Neural cell (in vitro differentiated cells): ENCODE measurements at regions not wholly inside any gene's neighbourhood (a gene's known extent, or its start where the extent isn't known, plus 50 kb on each side); places are given as distances from the start of the nearest gene placed in this dataset.

Experiments used
- H2AFZ ChIP-seq: fragments of 200-600, 300-800 bp; sonication (generic), shearing (Covaris generic); 2 replicates; pipeline ENCODE4 v1.6.0; 2014; ENCODE audit warnings: low read depth, mild to moderate bottlenecking, antibody characterized with exemption, low read length, moderate library complexity
- H3F3A ChIP-seq: fragments of 200-600 bp; shearing (Covaris generic); 2 replicates; pipeline ENCODE4 v1.6.1; 2016; ENCODE audit warnings: mild to moderate bottlenecking, moderate library complexity, mixed read lengths, antibody characterized with exemption, low read length; ENCODE audit not compliant: insufficient read depth, poor library complexity, severe bottlenecking
- H3K27ac ChIP-seq: fragments of 200-600, 300-800 bp; sonication (generic), shearing (Covaris generic); 2 replicates; pipeline ENCODE4 v1.5.1; 2014; ENCODE audit warnings: mild to moderate bottlenecking, low read length, moderate library complexity
- H3K27me3 ChIP-seq: fragments of 300-800, 200-600 bp; sonication (generic), shearing (Covaris generic); 2 replicates; pipeline ENCODE4 v1.6.0; 2014; ENCODE audit warnings: mild to moderate bottlenecking, low read depth, low read length, moderate library complexity; ENCODE audit not compliant: insufficient read depth
- H3K36me3 ChIP-seq: fragments of 300-800, 200-600 bp; sonication (generic), shearing (Covaris generic); 2 replicates; pipeline ENCODE4 v1.5.1; 2014; ENCODE audit warnings: mild to moderate bottlenecking, antibody characterized with exemption, low read length, moderate library complexity; ENCODE audit not compliant: insufficient read depth
- H3K4me2 ChIP-seq: fragments of 300-800, 200-600 bp; sonication (generic), shearing (Covaris generic); 2 replicates; pipeline ENCODE4 v1.6.0; 2014; ENCODE audit warnings: mild to moderate bottlenecking, low read length
- H3K4me3 ChIP-seq: fragments of 300-800, 200-600 bp; sonication (generic), shearing (Covaris generic); 2 replicates; pipeline ENCODE4 v1.5.1; 2014; ENCODE audit warnings: mild to moderate bottlenecking, low read length, moderate library complexity
- H3K79me2 ChIP-seq: fragments of 200-600 bp; shearing (Covaris generic); replicated peaks from 2 replicates; pipeline ENCODE4 v1.6.0; 2014; ENCODE audit warnings: mild to moderate bottlenecking, low read length, moderate library complexity; ENCODE audit not compliant: insufficient read depth
- H3K9ac ChIP-seq: fragments of 300-800, 200-600 bp; sonication (generic), shearing (Covaris generic); 2 replicates; pipeline ENCODE4 v1.6.1; 2016; ENCODE audit warnings: mild to moderate bottlenecking, low read length, mixed read lengths
- H3K9me2 ChIP-seq: fragments of 200-600 bp; shearing (Covaris generic); 2 replicates; pipeline ENCODE4 v1.6.1; 2016; ENCODE audit warnings: mild to moderate bottlenecking, low read length, mixed read lengths; ENCODE audit not compliant: insufficient read depth
- H3K9me3 ChIP-seq: fragments of 200-600, 300-800 bp; sonication (generic), shearing (Covaris generic); 2 replicates; pipeline ENCODE4 v1.6.1; 2016; ENCODE audit warnings: mild to moderate bottlenecking, mixed run types, low read length, moderate library complexity, mixed read lengths
- H4K20me1 ChIP-seq: fragments of 200-600 bp; shearing (Covaris generic); 2 replicates; pipeline ENCODE4 v1.6.1; 2016; ENCODE audit warnings: mild to moderate bottlenecking, mixed run types; ENCODE audit not compliant: insufficient read depth
- EP300 ChIP-seq: fragments of 450-650 bp; conservative IDR thresholded peaks from 2 replicates; pipeline ENCODE4 v1.6.1; 2014; ENCODE audit warnings: antibody characterized with exemption, mild to moderate bottlenecking, moderate library complexity; ENCODE audit not compliant: poor library complexity, severe bottlenecking
- EZH2 ChIP-seq: fragments of 200-600, 300-800 bp; shearing (Covaris generic), sonication (generic); IDR thresholded peaks from 2 replicates; pipeline ENCODE4 v1.6.1; 2014; ENCODE audit warnings: antibody characterized with exemption, low read length, borderline replicate concordance, mild to moderate bottlenecking; ENCODE audit not compliant: insufficient read depth, poor library complexity, severe bottlenecking
- MXI1 ChIP-seq: fragments of 450-650 bp; conservative IDR thresholded peaks from 2 replicates; pipeline ENCODE4 v1.6.1; 2014; ENCODE audit warnings: antibody characterized with exemption, mild to moderate bottlenecking; ENCODE audit not compliant: poor library complexity, severe bottlenecking
- POLR2AphosphoS5 ChIP-seq: IDR thresholded peaks from 2 replicates; pipeline ENCODE4 v1.6.1; 2012
- RAD21 ChIP-seq: fragments of 450-650 bp; conservative IDR thresholded peaks from 2 replicates; pipeline ENCODE4 v1.6.1; 2014; ENCODE audit warnings: antibody characterized with exemption, mild to moderate bottlenecking, moderate library complexity
- SMC3 ChIP-seq: fragments of 450-650 bp; conservative IDR thresholded peaks from 2 replicates; pipeline ENCODE4 v1.6.1; 2014; ENCODE audit warnings: antibody characterized with exemption, mild to moderate bottlenecking, moderate library complexity; ENCODE audit not compliant: poor library complexity
- TAF1 ChIP-seq: IDR thresholded peaks from 2 replicates; pipeline ENCODE4 v1.6.1; 2012; ENCODE audit warnings: low read depth
- TF ChIP-seq, protein P1 (sequence below): fragments of 450-650 bp; IDR thresholded peaks from 2 replicates; pipeline ENCODE4 v1.5.1; 2014; ENCODE audit warnings: antibody characterized with exemption, mild to moderate bottlenecking, moderate library complexity; ENCODE audit not compliant: poor library complexity, severe bottlenecking
- TF ChIP-seq, protein P2 (sequence below): IDR thresholded peaks from 2 replicates; pipeline ENCODE4 v1.6.1; 2012; ENCODE audit warnings: borderline replicate concordance

DNA sequence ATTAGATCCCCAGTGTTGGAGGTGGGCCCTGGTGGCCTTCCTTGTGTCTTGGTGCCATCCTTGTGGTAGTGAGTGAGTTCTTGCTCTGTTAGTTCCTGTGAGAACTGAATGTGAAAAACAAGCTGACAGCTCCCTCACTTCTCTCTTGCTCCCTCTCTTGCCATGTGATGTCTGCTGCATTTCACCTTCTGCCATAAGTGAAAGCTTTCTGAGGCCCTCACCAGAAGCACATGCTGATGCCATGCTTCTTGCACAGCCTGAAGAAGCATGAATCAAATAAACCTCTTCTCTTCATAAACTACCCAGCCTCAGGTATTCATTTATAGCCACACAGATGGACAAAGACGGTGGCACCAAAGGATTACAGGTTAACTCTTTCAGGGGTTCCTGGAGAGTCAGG, 166.1 kb upstream of the ETV3 start:
- no peaks in the 10 kb centered on the region for H3F3A ChIP-seq
- H3K36me3 ChIP-seq = no peaks in the 10 kb centered on the region
- no peak overlapping the region for H2AFZ ChIP-seq
- H3K9ac ChIP-seq = no peak overlapping the region
- H3K9me3 ChIP-seq = no peaks in the 10 kb centered on the region
- H3K79me2 ChIP-seq = no peaks in the 10 kb centered on the region
- no peaks in the 10 kb centered on the region for H3K9me2 ChIP-seq
- TF ChIP-seq TAF1 = no peak
- TF ChIP-seq MXI1 = no peak
- no peak for TF ChIP-seq POLR2AphosphoS5
- TF ChIP-seq EZH2 = no peak
- TF ChIP-seq SMC3 = no peak
- TF ChIP-seq, protein P1, sequence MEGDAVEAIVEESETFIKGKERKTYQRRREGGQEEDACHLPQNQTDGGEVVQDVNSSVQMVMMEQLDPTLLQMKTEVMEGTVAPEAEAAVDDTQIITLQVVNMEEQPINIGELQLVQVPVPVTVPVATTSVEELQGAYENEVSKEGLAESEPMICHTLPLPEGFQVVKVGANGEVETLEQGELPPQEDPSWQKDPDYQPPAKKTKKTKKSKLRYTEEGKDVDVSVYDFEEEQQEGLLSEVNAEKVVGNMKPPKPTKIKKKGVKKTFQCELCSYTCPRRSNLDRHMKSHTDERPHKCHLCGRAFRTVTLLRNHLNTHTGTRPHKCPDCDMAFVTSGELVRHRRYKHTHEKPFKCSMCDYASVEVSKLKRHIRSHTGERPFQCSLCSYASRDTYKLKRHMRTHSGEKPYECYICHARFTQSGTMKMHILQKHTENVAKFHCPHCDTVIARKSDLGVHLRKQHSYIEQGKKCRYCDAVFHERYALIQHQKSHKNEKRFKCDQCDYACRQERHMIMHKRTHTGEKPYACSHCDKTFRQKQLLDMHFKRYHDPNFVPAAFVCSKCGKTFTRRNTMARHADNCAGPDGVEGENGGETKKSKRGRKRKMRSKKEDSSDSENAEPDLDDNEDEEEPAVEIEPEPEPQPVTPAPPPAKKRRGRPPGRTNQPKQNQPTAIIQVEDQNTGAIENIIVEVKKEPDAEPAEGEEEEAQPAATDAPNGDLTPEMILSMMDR = no peak
- TF ChIP-seq, protein P2, sequence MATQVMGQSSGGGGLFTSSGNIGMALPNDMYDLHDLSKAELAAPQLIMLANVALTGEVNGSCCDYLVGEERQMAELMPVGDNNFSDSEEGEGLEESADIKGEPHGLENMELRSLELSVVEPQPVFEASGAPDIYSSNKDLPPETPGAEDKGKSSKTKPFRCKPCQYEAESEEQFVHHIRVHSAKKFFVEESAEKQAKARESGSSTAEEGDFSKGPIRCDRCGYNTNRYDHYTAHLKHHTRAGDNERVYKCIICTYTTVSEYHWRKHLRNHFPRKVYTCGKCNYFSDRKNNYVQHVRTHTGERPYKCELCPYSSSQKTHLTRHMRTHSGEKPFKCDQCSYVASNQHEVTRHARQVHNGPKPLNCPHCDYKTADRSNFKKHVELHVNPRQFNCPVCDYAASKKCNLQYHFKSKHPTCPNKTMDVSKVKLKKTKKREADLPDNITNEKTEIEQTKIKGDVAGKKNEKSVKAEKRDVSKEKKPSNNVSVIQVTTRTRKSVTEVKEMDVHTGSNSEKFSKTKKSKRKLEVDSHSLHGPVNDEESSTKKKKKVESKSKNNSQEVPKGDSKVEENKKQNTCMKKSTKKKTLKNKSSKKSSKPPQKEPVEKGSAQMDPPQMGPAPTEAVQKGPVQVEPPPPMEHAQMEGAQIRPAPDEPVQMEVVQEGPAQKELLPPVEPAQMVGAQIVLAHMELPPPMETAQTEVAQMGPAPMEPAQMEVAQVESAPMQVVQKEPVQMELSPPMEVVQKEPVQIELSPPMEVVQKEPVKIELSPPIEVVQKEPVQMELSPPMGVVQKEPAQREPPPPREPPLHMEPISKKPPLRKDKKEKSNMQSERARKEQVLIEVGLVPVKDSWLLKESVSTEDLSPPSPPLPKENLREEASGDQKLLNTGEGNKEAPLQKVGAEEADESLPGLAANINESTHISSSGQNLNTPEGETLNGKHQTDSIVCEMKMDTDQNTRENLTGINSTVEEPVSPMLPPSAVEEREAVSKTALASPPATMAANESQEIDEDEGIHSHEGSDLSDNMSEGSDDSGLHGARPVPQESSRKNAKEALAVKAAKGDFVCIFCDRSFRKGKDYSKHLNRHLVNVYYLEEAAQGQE = no peak
- no peak for TF ChIP-seq RAD21
- no peak for TF ChIP-seq EP300
- no peaks in the 10 kb centered on the region for H3K27me3 ChIP-seq
- no peaks in the 10 kb centered on the region for H4K20me1 ChIP-seq
- no peak overlapping the region for H3K27ac ChIP-seq
- H3K4me3 ChIP-seq = no peak overlapping the region
- H3K4me2 ChIP-seq = no peak overlapping the region

DNA sequence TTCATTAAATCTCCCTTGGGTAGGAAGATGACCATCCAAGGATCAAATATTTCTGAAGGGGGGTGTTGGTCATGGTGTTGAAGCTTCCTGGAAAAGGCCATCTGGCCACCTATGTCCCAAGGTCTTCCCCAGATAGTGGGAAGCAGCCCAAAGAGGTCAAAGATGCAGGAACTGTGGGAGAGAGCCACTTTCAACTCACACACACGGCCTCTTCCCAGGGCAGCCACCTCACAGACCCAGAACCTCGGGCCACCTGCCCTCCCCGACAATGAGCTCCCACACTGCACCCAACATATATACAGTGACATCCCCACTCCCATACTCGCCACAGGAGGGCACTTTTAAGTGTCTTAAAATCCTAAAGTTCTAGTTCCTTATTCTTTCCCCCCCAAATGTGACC, 164.5 kb upstream of the ETV3 start:
- Histone ChIP-seq H4K20me1 (no peaks in the 10 kb centered on the region), H3F3A (no peaks in the 10 kb centered on the region), H3K4me2 (no peak overlapping the region), H2AFZ (no peak overlapping the region), H3K27ac (no peak overlapping the region), H3K4me3 (no peak overlapping the region), H3K27me3 (no peaks in the 10 kb centered on the region), H3K9me3 (no peaks in the 10 kb centered on the region), H3K36me3 (no peaks in the 10 kb centered on the region), H3K9me2 (no peaks in the 10 kb centered on the region), H3K9ac (no peak overlapping the region), H3K79me2 (no peaks in the 10 kb centered on the region)
- TF ChIP-seq EZH2 (no peak), EP300 (no peak), POLR2AphosphoS5 (no peak), RAD21 (no peak), SMC3 (no peak), MXI1 (no peak), TAF1 (no peak)
- TF ChIP-seq, protein P2 = no peak
- TF ChIP-seq, protein P1 = no peak
